Esophagus muscularis mucosa (tissue), 4 donors: ENCODE measurements at regions not wholly inside any gene's neighbourhood (a gene's known extent, or its start where the extent isn't known, plus 50 kb on each side); places are given as distances from the start of the nearest gene placed in this dataset.

ENCODE experiments used
- DNase-seq: peaks from one replicate; pipeline ENCODE4 v3.0.0-alpha.2; 2017; ENCODE audit errors: extremely low spot score
- H3K27ac ChIP-seq, 4 donors: fragments of 200-600 bp; sonication (generic); replicated peaks in 1 of 4; 1 replicate in 3 of 4; 2 replicates in 1 of 4; pipeline ENCODE4 v1.5.1; 2016 to 2019; ENCODE audit warnings: mild to moderate bottlenecking in 1 of 4
- H3K27me3 ChIP-seq, 4 donors: fragments of 200-600 bp; sonication (generic); one replicate each; pipeline versions ENCODE4 v1.5.1 to v1.6.0; 2016 to 2019
- H3K36me3 ChIP-seq, 4 donors: fragments of 200-600 bp; sonication (generic); one replicate each; pipeline ENCODE4 v1.5.1; 2016 to 2019
- H3K4me1 ChIP-seq, 4 donors: fragments of 200-600 bp; sonication (generic); one replicate each; pipeline ENCODE4 v1.5.1; 2016 to 2019
- H3K4me3 ChIP-seq, 4 donors: fragments of 200-600 bp; sonication (generic); 1 replicate in 2 of 4; 2 replicates in 2 of 4; pipeline ENCODE4 v1.5.1; 2016 to 2019; ENCODE audit warnings: mild to moderate bottlenecking in 4 of 4, moderate library complexity in 1 of 4
- H3K9me3 ChIP-seq, 4 donors: fragments of 200-600 bp; sonication (generic); 1 replicate in 3 of 4; 2 replicates in 1 of 4; pipeline ENCODE4 v1.5.1; 2016 to 2019
- EP300 ChIP-seq: sonication (generic); formaldehyde crosslinking; IDR thresholded peaks from one replicate; pipeline ENCODE4 v1.6.1; 2017; ENCODE audit warnings: antibody characterized with exemption
- POLR2A ChIP-seq: fragments of 450-650 bp; IDR thresholded peaks from one replicate; pipeline ENCODE4 v1.6.1; 2017; ENCODE audit warnings: antibody characterized with exemption, moderate library complexity, mild to moderate bottlenecking, low read depth
- POLR2AphosphoS5 ChIP-seq, 2 donors: sonication (generic); formaldehyde crosslinking; IDR thresholded peaks; one replicate each; pipeline ENCODE4 v1.6.1; 2017; ENCODE audit warnings: antibody characterized with exemption in 2 of 2
- WGBS: methylation state at CpG from one replicate; pipeline ENCODE4 v1.1.5; 2018; 5-methylcytosine and 5-hydroxymethylcytosine counted together
- intact Hi-C: fragments of 100-400 bp; cut with DNase I; formaldehyde crosslinking; loops from one replicate; pipeline ENCODE4 v1.15.1; 2023
- TF ChIP-seq, protein P1 (sequence below), 3 experiments: fragments of 200-600 bp in 2 of 3; fragments of 450-650 bp in 1 of 3; sonication (generic) in 2 of 3; IDR thresholded peaks; one replicate each; pipeline ENCODE4 v1.5.1; 2017 to 2019; ENCODE audit warnings: antibody characterized with exemption in 3 of 3, mild to moderate bottlenecking in 2 of 3, moderate library complexity in 1 of 3

DNA sequence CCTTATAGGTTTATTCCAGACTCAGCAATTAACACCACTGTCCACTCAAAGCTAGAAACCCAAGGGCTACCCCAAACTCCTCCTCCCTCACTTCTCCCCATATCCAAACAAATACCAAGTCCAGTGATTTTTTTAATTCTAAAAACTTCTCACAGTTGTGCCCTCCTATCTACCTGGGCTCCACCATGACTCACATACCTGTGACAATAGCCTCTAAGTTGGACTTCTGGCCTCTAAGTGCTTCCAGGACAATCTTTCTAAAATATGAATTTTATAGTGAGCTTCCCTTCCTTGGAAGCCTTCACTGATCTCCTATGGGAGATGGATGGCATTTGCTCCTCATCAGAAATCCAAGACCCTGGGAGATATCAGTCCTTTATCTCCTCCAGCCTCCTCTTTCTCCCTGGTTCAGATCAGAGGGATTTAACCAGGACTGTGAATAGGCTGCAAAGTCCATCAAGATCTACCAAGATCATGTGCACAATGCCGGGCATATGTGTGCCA lies 219.3 kb downstream of the TOMM20 start:
- H3K27ac ChIP-seq: no peak overlapping the region
- peaks cover 28 to 36% (median 32%) of the 10 kb centered on the region in 4 donors for H3K4me1 ChIP-seq
- no peaks in the 10 kb centered on the region for H3K9me3 ChIP-seq
- intact Hi-C loops: no loop called here
- H3K27me3 ChIP-seq: no peaks in the 10 kb centered on the region
- no peak for TF ChIP-seq POLR2A
- TF ChIP-seq EP300: no peak
- TF ChIP-seq, protein P1, sequence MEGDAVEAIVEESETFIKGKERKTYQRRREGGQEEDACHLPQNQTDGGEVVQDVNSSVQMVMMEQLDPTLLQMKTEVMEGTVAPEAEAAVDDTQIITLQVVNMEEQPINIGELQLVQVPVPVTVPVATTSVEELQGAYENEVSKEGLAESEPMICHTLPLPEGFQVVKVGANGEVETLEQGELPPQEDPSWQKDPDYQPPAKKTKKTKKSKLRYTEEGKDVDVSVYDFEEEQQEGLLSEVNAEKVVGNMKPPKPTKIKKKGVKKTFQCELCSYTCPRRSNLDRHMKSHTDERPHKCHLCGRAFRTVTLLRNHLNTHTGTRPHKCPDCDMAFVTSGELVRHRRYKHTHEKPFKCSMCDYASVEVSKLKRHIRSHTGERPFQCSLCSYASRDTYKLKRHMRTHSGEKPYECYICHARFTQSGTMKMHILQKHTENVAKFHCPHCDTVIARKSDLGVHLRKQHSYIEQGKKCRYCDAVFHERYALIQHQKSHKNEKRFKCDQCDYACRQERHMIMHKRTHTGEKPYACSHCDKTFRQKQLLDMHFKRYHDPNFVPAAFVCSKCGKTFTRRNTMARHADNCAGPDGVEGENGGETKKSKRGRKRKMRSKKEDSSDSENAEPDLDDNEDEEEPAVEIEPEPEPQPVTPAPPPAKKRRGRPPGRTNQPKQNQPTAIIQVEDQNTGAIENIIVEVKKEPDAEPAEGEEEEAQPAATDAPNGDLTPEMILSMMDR (IDR thresholded peaks at IDR 0.05): no peak
- TF ChIP-seq POLR2AphosphoS5 (IDR thresholded peaks at IDR 0.05): no peak
- WGBS: no CpG with 5 or more reads among the region's 1 CpG
- no peak overlapping the region for H3K4me3 ChIP-seq
- no peaks in the 10 kb centered on the region for H3K36me3 ChIP-seq
- no peak for DNase-seq

DNA sequence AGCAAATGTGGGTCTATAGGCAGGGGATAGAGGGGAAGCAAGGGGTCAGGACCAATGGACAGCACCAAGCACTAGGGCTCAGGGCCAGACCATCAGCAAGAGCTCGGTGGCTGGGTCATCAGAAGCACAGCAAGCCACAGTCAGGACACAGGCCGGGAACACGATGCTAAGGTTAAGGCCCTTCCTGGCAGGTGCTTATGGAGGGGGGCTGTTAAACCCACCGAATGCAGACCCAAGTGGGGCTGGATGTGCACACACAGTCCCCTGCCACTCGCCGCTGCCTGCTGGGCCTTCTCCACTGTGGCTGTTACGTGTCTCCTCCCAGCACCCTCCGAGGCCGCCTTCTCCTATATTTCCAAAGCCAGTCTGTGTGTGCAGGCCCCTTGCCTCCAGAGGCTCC lies 220.1 kb downstream of the TOMM20 start:
- Histone ChIP-seq H3K27ac (peak overlapping the region; percentile 44 to 70 (median 50)), H3K4me3 (no peak overlapping the region), H3K9me3 (no peaks in the 10 kb centered on the region), H3K36me3 (no peaks in the 10 kb centered on the region), H3K27me3 (no peaks in the 10 kb centered on the region), H3K4me1 (peaks cover 26 to 35% (median 29%) of the 10 kb centered on the region in 4 donors)
- DNase-seq: no peak
- intact Hi-C loops: no loop called here
- 92% methylated on average over 8 of the region's 9 CpGs for whole genome bisulfite sequencing
- TF ChIP-seq POLR2A (no peak), EP300 (no peak), POLR2AphosphoS5 (IDR thresholded peaks at IDR 0.05) (no peak)
- TF ChIP-seq, protein P1 (IDR thresholded peaks at IDR 0.05): no peak

DNA sequence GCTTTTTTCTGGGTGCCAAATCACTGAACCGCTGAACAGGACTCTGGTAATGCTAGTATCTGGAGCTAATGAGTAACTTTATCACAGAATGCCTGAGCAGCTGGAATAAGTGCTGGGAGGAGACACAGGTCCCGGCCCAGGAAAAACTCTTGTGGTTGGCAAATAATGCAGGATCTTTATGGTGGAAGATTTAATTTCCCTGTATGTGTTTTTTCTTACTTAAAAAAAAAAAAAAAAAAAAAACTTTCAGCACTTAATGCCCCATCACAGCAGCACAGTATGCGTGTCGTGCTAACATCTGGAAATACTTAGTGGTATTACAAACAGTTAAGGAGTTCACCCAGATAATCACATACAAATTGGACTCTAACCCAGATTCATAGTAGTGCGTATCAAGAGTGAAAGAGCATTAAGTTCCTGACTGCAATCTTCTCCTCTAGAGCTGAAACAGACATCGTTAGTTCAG lies 220.7 kb downstream of the TOMM20 start:
- H3K4me1 ChIP-seq: peaks cover 20 to 29% (median 24%) of the 10 kb centered on the region in 4 donors
- TF ChIP-seq, protein P1 (IDR thresholded peaks at IDR 0.05): no peak
- TF ChIP-seq POLR2AphosphoS5 (IDR thresholded peaks at IDR 0.05) (no peak), EP300 (no peak), POLR2A (no peak)
- H3K27me3 ChIP-seq: no peaks in the 10 kb centered on the region
- 68% methylated on average over 6 of the region's 6 CpGs for WGBS
- H3K36me3 ChIP-seq: no peaks in the 10 kb centered on the region
- DNase-seq: no peak
- intact Hi-C loops: no loop called here
- no peaks in the 10 kb centered on the region for H3K9me3 ChIP-seq
- H3K4me3 ChIP-seq: no peak overlapping the region
- H3K27ac ChIP-seq: peak overlapping the region; percentile 44 to 70 (median 50)

DNA sequence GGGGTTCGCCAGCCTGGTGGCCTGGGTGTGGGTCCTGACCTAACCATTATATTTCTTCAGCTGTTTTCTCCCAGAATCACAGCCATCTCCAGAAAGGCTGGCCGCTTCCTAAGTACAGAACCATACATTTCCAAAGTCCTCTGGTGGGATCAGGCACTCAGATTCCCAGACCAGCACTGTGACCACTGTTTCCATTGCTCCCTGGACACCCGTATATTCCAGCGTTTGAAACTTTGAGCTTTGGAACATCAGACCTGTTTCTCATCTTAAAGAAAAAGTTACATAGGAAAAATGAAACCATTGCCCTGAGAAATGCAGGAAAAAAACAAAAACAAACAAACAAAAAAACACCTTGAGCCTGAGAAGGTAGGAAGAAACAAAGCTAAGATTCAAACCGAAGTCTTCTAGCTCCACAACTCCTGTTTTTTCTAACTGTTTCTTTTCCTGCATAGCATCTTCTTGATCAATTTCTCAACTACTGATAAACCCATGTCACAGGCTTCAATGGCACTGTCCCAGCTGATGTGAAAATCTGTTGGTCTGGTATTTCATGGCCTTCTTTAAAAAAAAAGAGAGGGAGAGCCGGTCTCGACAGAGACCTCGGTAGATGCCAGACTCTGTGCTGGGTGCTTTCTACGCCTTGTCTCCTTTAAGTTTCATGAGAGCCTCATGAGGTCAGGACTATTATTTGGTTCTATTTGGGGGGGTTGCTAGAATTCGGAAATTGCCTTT lies 221.3 kb downstream of the TOMM20 start:
- Histone ChIP-seq H3K4me1 (peaks cover 14 to 23% (median 18%) of the 10 kb centered on the region in 4 donors), H3K27ac (no peak overlapping the region), H3K36me3 (no peaks in the 10 kb centered on the region), H3K9me3 (no peaks in the 10 kb centered on the region), H3K27me3 (no peaks in the 10 kb centered on the region), H3K4me3 (no peak overlapping the region)
- no peak for DNase-seq
- intact Hi-C loops: no loop called here
- TF ChIP-seq POLR2A (no peak), EP300 (no peak)
- 86% methylated on average over 10 of the region's 10 CpGs for WGBS

DNA sequence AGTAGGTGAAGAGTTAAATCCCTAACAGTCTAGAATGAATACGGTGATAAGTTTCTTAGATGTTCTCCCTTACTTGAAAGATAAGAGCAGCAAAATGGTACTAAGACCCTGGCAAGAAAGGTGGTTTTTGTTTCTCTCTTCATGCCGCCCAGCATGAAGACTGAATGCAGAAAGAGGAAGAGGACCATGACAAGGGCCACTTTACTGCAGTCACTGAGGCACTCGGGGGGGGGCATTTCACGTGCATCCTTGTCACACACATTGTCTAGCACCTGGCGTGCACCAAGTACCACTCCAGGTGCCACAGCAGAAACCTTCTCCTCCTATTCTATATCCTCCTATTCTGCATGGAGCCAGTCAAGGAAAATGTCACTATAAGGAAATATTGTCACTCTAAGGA lies 222.0 kb downstream of the TOMM20 start:
- Histone ChIP-seq H3K4me3 (no peak overlapping the region), H3K4me1 (peaks cover 9 to 16% (median 10%) of the 10 kb centered on the region in 4 donors), H3K9me3 (no peaks in the 10 kb centered on the region), H3K27ac (no peak overlapping the region), H3K36me3 (no peaks in the 10 kb centered on the region), H3K27me3 (no peaks in the 10 kb centered on the region)
- WGBS: 85% methylated on average over 5 of the region's 5 CpGs
- intact Hi-C loops: no loop called here
- TF ChIP-seq POLR2A (no peak), POLR2AphosphoS5 (IDR thresholded peaks at IDR 0.05) (no peak), EP300 (no peak)
- TF ChIP-seq, protein P1 (IDR thresholded peaks at IDR 0.05): no peak
- DNase-seq: no peak
